ENCODE measurements at regions not wholly inside any gene's neighbourhood (a gene's known extent, or its start where the extent isn't known, plus 50 kb on each side); places are given as distances from the start of the nearest gene placed in this dataset.
"Not testable (repeated sequence)": the region's sequence is repeated elsewhere in the genome, so short reads cannot be mapped to it uniquely, and the experiment has no call there.

DNA sequence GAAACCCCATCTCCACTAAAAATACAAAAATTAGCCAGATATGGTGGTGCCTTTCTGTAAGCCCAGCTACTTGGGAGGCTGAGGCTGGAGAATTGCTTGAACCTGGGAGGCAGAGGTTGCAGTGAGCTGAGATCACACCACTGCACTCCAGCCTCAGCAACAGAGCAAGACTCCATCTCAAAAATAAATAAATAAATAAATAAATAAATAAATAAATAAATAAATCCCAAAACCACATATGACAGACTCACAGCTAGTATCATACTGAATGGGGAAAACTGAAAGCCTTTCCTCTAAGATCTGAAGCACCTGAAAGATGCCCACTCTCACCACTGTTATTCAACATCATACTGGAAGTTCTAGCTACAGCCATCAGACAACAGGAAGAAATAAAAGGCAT, 97.3 kb downstream of the TTC6 start:
- TF ChIP-seq, protein P1, sequence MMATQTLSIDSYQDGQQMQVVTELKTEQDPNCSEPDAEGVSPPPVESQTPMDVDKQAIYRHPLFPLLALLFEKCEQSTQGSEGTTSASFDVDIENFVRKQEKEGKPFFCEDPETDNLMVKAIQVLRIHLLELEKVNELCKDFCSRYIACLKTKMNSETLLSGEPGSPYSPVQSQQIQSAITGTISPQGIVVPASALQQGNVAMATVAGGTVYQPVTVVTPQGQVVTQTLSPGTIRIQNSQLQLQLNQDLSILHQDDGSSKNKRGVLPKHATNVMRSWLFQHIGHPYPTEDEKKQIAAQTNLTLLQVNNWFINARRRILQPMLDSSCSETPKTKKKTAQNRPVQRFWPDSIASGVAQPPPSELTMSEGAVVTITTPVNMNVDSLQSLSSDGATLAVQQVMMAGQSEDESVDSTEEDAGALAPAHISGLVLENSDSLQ (IDR thresholded peaks at IDR 0.05): not testable (repeated sequence)
- TF ChIP-seq ARNT (IDR thresholded peaks at IDR 0.05); NFRKB (IDR thresholded peaks at IDR 0.05); FOXM1 (IDR thresholded peaks at IDR 0.05; ENCODE audit: borderline replicate concordance); HDGF (IDR thresholded peaks at IDR 0.05; ENCODE audit: borderline replicate concordance); ZNF384 (IDR thresholded peaks at IDR 0.05); SP1 (IDR thresholded peaks at IDR 0.05); LEF1 (IDR thresholded peaks at IDR 0.05; ENCODE audit: borderline replicate concordance); SUZ12 (IDR thresholded peaks at IDR 0.05); BHLHE40 (IDR thresholded peaks at IDR 0.05; ENCODE audit: borderline replicate concordance); FOXK2 (IDR thresholded peaks at IDR 0.05): not testable (repeated sequence)

Data from HEK293T (cell line).